MCF 10A (cell line): ENCODE measurements at regions not wholly inside any gene's neighbourhood (a gene's known extent, or its start where the extent isn't known, plus 50 kb on each side); places are given as distances from the start of the nearest gene placed in this dataset.

ENCODE experiments used
- BruUV-seq: library from RNA; stranded (reverse); fragments of 400-500 nt; replicated peaks from 2 replicates; lab custom pipeline; 2021; lab: Mats Ljungman, UMichigan
- CTCF ChIA-PET: fragments of 300-600 bp; sonication (Branson Sonifier 250); formaldehyde crosslinking; extraction: SDS; loops from one replicate; lab custom pipeline; 2021; ENCODE audit warnings: antibody characterized with exemption, inconsistent platforms; lab: Yijun Ruan, JAX
- POLR2A ChIA-PET: fragments of 300-600, 350-650 bp; sonication (Branson Sonifier 250); formaldehyde crosslinking; extraction: SDS; loops from one replicate; lab custom pipeline; 2020; ENCODE audit warnings: antibody characterized with exemption, inconsistent platforms; lab: Yijun Ruan, JAX
- DNase-seq: peaks from one replicate; pipeline ENCODE4 v3.0.0-alpha.2; 2018; ENCODE audit not compliant: unreplicated experiment
- H3K27ac Mint-ChIP-seq: one replicate; pipeline ENCODE4 v1.8.0; 2022; ENCODE audit warnings: mild to moderate bottlenecking, low read depth, mixed read lengths; ENCODE audit not compliant: unreplicated experiment
- H3K27me3 Mint-ChIP-seq: one replicate; pipeline ENCODE4 v1.8.0; 2022; ENCODE audit warnings: mixed read lengths; ENCODE audit not compliant: insufficient read depth, unreplicated experiment
- H3K36me3 Mint-ChIP-seq: one replicate; pipeline ENCODE4 v1.8.0; 2022; ENCODE audit warnings: mild to moderate bottlenecking, moderate library complexity, mixed read lengths; ENCODE audit not compliant: insufficient read depth, unreplicated experiment
- H3K4me1 Mint-ChIP-seq: one replicate; pipeline ENCODE4 v1.8.0; 2022; ENCODE audit warnings: mixed read lengths; ENCODE audit not compliant: insufficient read depth, unreplicated experiment
- H3K4me3 Mint-ChIP-seq: one replicate; pipeline ENCODE4 v1.8.0; 2022; ENCODE audit warnings: mild to moderate bottlenecking, moderate library complexity, mixed read lengths; ENCODE audit not compliant: unreplicated experiment
- H3K9me3 Mint-ChIP-seq: one replicate; pipeline ENCODE4 v1.8.0; 2022; ENCODE audit warnings: mixed read lengths; ENCODE audit not compliant: unreplicated experiment
- CTCF ChIP-seq: fragments of 200-600 bp; IDR thresholded peaks from one replicate; pipeline ENCODE4 v1.8.0; 2022; ENCODE audit warnings: antibody characterized with exemption, mild to moderate bottlenecking; ENCODE audit not compliant: unreplicated experiment
- intact Hi-C: fragments of 100-400 bp; cut with micrococcal nuclease; formaldehyde crosslinking; loops from 2 replicates; pipeline ENCODE4 v1.14.1; 2022

- POLR2A ChIA-PET: no interaction called here
- CTCF ChIA-PET: interaction anchor here (0.6 kb wide), 1 partner anchor 292 kb away, joined by 3 read pairs; no protein-coding TSS in a partner anchor
- H3K36me3 Mint-ChIP-seq: no peaks in the 10 kb centered on the region
- no peaks in the 10 kb centered on the region for H3K4me1 Mint-ChIP-seq
- H3K9me3 Mint-ChIP-seq: no peaks in the 10 kb centered on the region
- no peak for DNase-seq
- no peaks in the 10 kb centered on the region for H3K27me3 Mint-ChIP-seq
- H3K27ac Mint-ChIP-seq: no peak overlapping the region
- intact Hi-C loops: no loop called here
- BruUV-seq: no TSS peak
- TF ChIP-seq CTCF: no peak
- H3K4me3 Mint-ChIP-seq: no peak overlapping the region
These were observed 398.5 kb downstream of the PTPRU start for GRCh38 chr1:29634746-29635335.

GRCh38 chr1:29634324-29634723 is 398.0 kb downstream of the PTPRU start:
- Mint-ChIP-seq H3K27me3 (no peaks in the 10 kb centered on the region), H3K36me3 (no peaks in the 10 kb centered on the region), H3K4me1 (no peaks in the 10 kb centered on the region), H3K27ac (no peak overlapping the region), H3K9me3 (no peaks in the 10 kb centered on the region), H3K4me3 (no peak overlapping the region)
- intact Hi-C loops: no loop called here
- TF ChIP-seq CTCF: no peak
- CTCF ChIA-PET: interaction anchor here (0.6 kb wide), 1 partner anchor 292 kb away, joined by 3 read pairs; no protein-coding TSS in a partner anchor
- DNase-seq: no peak
- no TSS peak for BruUV-seq
- POLR2A ChIA-PET: no interaction called here

- CTCF ChIA-PET: interaction anchor here (0.5 kb wide), 1 partner anchor 255 kb away, joined by 3 read pairs; no protein-coding TSS in a partner anchor
- no peak for TF ChIP-seq CTCF
- POLR2A ChIA-PET: interaction anchor here (0.6 kb wide), 1 partner anchor 130 kb away, joined by 3 read pairs; no protein-coding TSS in a partner anchor
- BruUV-seq: no TSS peak
- Mint-ChIP-seq H3K4me1 (no peaks in the 10 kb centered on the region), H3K27ac (no peak overlapping the region), H3K9me3 (no peaks in the 10 kb centered on the region), H3K36me3 (no peaks in the 10 kb centered on the region), H3K27me3 (no peaks in the 10 kb centered on the region), H3K4me3 (no peak overlapping the region)
- intact Hi-C loops: no loop called here
- no peak for DNase-seq
These were observed 397.4 kb downstream of the PTPRU start for GRCh38 chr1:29633771-29634170.

GRCh38 chr1:29632806-29633615 is 396.7 kb downstream of the PTPRU start:
- ChIA-PET POLR2A (interaction anchor here (0.6 kb wide), 1 partner anchor 130 kb away, joined by 3 read pairs; no protein-coding TSS in a partner anchor), CTCF (no interaction called here)
- Mint-ChIP-seq H3K4me3 (no peak overlapping the region), H3K27me3 (no peaks in the 10 kb centered on the region), H3K4me1 (no peaks in the 10 kb centered on the region), H3K27ac (no peak overlapping the region), H3K36me3 (no peaks in the 10 kb centered on the region), H3K9me3 (peaks cover 5% of the 10 kb centered on the region)
- intact Hi-C loops: no loop called here
- no peak for TF ChIP-seq CTCF
- no peak for DNase-seq
- no TSS peak for BruUV-seq
